Suprapubic skin (tissue), 4 donors: ENCODE measurements at regions not wholly inside any gene's neighbourhood (a gene's known extent, or its start where the extent isn't known, plus 50 kb on each side); places are given as distances from the start of the nearest gene placed in this dataset.

Experiments used
- DNase-seq, 2 donors: peaks; one replicate each; pipeline ENCODE4 v3.0.0-alpha.2; 2019; ENCODE audit warnings: low spot score in 2 of 2
- H3K27ac ChIP-seq: fragments of 200-600 bp; sonication (generic); one replicate; pipeline ENCODE4 v1.5.1; 2019
- H3K27me3 ChIP-seq: fragments of 200-600 bp; sonication (generic); one replicate; pipeline ENCODE4 v1.5.1; 2019
- H3K36me3 ChIP-seq: fragments of 200-600 bp; sonication (generic); one replicate; pipeline ENCODE4 v1.5.1; 2019
- H3K4me1 ChIP-seq: fragments of 200-600 bp; sonication (generic); one replicate; pipeline ENCODE4 v1.5.1; 2019
- H3K4me3 ChIP-seq: fragments of 200-600 bp; sonication (generic); one replicate; pipeline ENCODE4 v1.5.1; 2019; ENCODE audit warnings: mild to moderate bottlenecking
- H3K9me3 ChIP-seq: fragments of 200-600 bp; sonication (generic); one replicate; pipeline ENCODE4 v1.5.1; 2019
- CTCF ChIP-seq, 2 donors: fragments of 200-600 bp in 1 of 2; fragments of 450-650 bp in 1 of 2; sonication (generic) in 1 of 2; IDR thresholded peaks; one replicate each; pipeline ENCODE4 v1.5.1; 2016 to 2019; ENCODE audit warnings: antibody characterized with exemption in 2 of 2, mild to moderate bottlenecking in 1 of 2, moderate library complexity in 1 of 2
- EP300 ChIP-seq: sonication (generic); formaldehyde crosslinking; IDR thresholded peaks from one replicate; pipeline ENCODE4 v1.6.1; 2017; ENCODE audit warnings: antibody characterized with exemption
- POLR2A ChIP-seq, 2 donors: fragments of 450-650 bp; IDR thresholded peaks; one replicate each; pipeline ENCODE4 v1.6.1; 2017; ENCODE audit warnings: antibody characterized with exemption in 2 of 2, mild to moderate bottlenecking in 2 of 2, moderate library complexity in 2 of 2
- POLR2AphosphoS5 ChIP-seq, 3 donors: sonication (generic); formaldehyde crosslinking; IDR thresholded peaks; one replicate each; pipeline ENCODE4 v1.6.1; 2017; ENCODE audit warnings: antibody characterized with exemption in 3 of 3
- WGBS: methylation state at CpG from one replicate; pipeline ENCODE4 v1.1.5; 2018; 5-methylcytosine and 5-hydroxymethylcytosine counted together

- H3K4me3 ChIP-seq: no peak overlapping the region
- no peak for DNase-seq
- TF ChIP-seq CTCF (IDR thresholded peaks at IDR 0.05) (no peak), POLR2A (IDR thresholded peaks at IDR 0.05) (no peak), EP300 (no peak), POLR2AphosphoS5 (IDR thresholded peaks at IDR 0.05) (no peak)
- H3K9me3 ChIP-seq: no peaks in the 10 kb centered on the region
- H3K4me1 ChIP-seq: no peaks in the 10 kb centered on the region
- no peak overlapping the region for H3K27ac ChIP-seq
- 84% methylated on average over 6 of the region's 6 CpGs for WGBS
- H3K36me3 ChIP-seq: no peaks in the 10 kb centered on the region
- H3K27me3 ChIP-seq: no peaks in the 10 kb centered on the region
Measured at GRCh38 chr13:39811051-39811450, 155.6 kb downstream of the COG6 start.

DNA sequence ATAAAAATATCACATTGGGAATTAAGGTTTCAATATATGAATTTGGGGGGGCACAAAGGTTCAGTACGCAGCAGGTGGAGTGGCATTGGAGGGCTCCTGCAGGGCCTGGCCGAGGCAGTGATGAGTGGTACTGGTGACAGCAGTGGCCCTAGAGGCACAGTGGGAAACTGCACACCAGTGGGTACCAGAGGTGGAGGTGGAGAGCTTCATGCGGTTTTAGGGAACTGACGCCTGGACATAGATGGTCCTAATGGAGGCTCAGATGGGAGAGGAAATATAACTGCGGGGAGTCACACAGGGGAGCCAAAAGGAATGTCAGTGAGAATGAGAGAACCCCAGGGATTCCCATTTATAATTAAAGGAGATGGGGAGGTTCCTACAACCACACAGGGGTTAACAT, 156.2 kb downstream of the COG6 start:
- Histone ChIP-seq H3K4me1 (no peaks in the 10 kb centered on the region), H3K4me3 (no peak overlapping the region), H3K27ac (no peak overlapping the region), H3K27me3 (no peaks in the 10 kb centered on the region), H3K9me3 (no peaks in the 10 kb centered on the region), H3K36me3 (no peaks in the 10 kb centered on the region)
- 94% methylated on average over 5 of the region's 5 CpGs for WGBS
- no peak for TF ChIP-seq POLR2A (IDR thresholded peaks at IDR 0.05)
- no peak for TF ChIP-seq POLR2AphosphoS5 (IDR thresholded peaks at IDR 0.05)
- TF ChIP-seq EP300: no peak
- no peak for TF ChIP-seq CTCF (IDR thresholded peaks at IDR 0.05)
- no peak for DNase-seq

GRCh38 chr13:39815345-39816111, 160.1 kb downstream of the COG6 start:
- no peaks in the 10 kb centered on the region for H3K27me3 ChIP-seq
- no peak for TF ChIP-seq EP300
- TF ChIP-seq POLR2AphosphoS5 (IDR thresholded peaks at IDR 0.05): no peak
- TF ChIP-seq POLR2A (IDR thresholded peaks at IDR 0.05): no peak
- no peak for TF ChIP-seq CTCF (IDR thresholded peaks at IDR 0.05)
- no peak overlapping the region for H3K4me3 ChIP-seq
- no peaks in the 10 kb centered on the region for H3K36me3 ChIP-seq
- H3K4me1 ChIP-seq: no peaks in the 10 kb centered on the region
- DNase-seq: no peak
- no peaks in the 10 kb centered on the region for H3K9me3 ChIP-seq
- no peak overlapping the region for H3K27ac ChIP-seq
- 65% methylated on average over 5 of the region's 5 CpGs for WGBS

DNA sequence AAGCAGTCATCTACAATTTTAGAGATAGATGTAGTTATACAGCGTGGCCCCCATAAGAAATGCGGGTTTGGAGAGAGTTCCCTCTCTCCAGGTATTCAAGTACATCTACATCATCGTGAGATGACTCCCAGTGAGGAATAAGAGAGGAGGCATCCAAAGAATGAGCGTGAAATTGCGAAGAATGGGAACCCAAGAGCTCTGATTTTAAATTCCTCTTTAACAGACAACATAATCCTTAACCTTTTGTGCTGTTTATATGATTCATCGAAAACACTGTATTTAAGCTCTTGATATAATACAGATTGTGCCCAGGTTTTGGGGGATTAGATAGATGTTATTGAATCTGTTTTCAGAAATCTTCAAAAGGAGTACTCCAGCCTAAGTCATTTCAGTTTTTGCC, 161.5 kb downstream of the COG6 start:
- WGBS: 97% methylated on average over 6 of the region's 6 CpGs
- Histone ChIP-seq H3K4me3 (no peak overlapping the region), H3K9me3 (no peaks in the 10 kb centered on the region), H3K27me3 (no peaks in the 10 kb centered on the region), H3K4me1 (no peaks in the 10 kb centered on the region), H3K36me3 (no peaks in the 10 kb centered on the region), H3K27ac (no peak overlapping the region)
- DNase-seq: no peak
- no peak for TF ChIP-seq POLR2A (IDR thresholded peaks at IDR 0.05)
- TF ChIP-seq POLR2AphosphoS5 (IDR thresholded peaks at IDR 0.05): no peak
- TF ChIP-seq EP300: no peak
- TF ChIP-seq CTCF (IDR thresholded peaks at IDR 0.05): no peak

DNA sequence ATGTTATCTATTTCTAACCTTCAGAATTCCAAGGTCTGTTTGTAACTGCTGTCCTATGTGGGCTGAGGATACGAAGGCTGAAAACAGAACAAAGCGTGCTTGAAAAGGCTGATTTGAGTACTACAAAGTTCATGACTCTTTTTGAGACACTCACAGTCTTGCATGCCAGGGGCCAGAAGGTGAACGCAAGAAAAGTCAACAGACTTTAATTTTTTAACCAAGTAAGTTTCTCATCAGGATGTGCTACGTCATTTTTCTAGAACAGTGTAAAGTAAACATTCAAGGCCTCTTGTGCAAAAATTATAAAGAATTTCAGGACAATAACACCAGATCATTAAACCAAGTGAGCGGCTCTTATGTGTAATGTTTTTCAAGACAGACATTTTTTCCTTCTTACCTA, 163.5 kb downstream of the COG6 start:
- Histone ChIP-seq H3K9me3 (no peaks in the 10 kb centered on the region), H3K4me3 (no peak overlapping the region), H3K27me3 (no peaks in the 10 kb centered on the region), H3K27ac (no peak overlapping the region), H3K4me1 (no peaks in the 10 kb centered on the region), H3K36me3 (no peaks in the 10 kb centered on the region)
- TF ChIP-seq POLR2AphosphoS5 (IDR thresholded peaks at IDR 0.05) (no peak), EP300 (no peak), POLR2A (IDR thresholded peaks at IDR 0.05) (no peak), CTCF (IDR thresholded peaks at IDR 0.05) (no peak)
- WGBS: 87% methylated on average over 5 of the region's 5 CpGs
- no peak for DNase-seq
